ENCODE measurements at regions not wholly inside any gene's neighbourhood (a gene's known extent, or its start where the extent isn't known, plus 50 kb on each side); places are given as distances from the start of the nearest gene placed in this dataset.
A peak's percentile ranks its signal among the peaks of the same experiment; 100 is the strongest.

GRCh38 chr12:93977081-93977480 is 171.3 kb upstream of the PLXNC1 start:
- Histone ChIP-seq H3K27ac (no peak overlapping the region), H3K27me3 (no peaks in the 10 kb centered on the region), H3K4me2 (no peak overlapping the region), H3K4me3 (no peak overlapping the region), H3K4me1 (ENCODE audit: insufficient read depth) (no peaks in the 10 kb centered on the region), H2AFZ (no peak overlapping the region), H3K36me3 (replicated peaks; ENCODE audit: insufficient read depth, low read depth) (no peaks in the 10 kb centered on the region), H3K9me2 (replicated peaks; ENCODE audit: insufficient read depth) (no peaks in the 10 kb centered on the region), H3K9me3 (ENCODE audit: low read depth) (no peaks in the 10 kb centered on the region), H3K79me2 (no peaks in the 10 kb centered on the region), H4K20me1 (ENCODE audit: insufficient read depth, poor library complexity, severe bottlenecking) (no peaks in the 10 kb centered on the region)
- TF ChIP-seq EZH2 (IDR thresholded peaks at IDR 0.05; ENCODE audit: borderline replicate concordance) (no peak), EZH2phosphoT487 (IDR thresholded peaks at IDR 0.05; ENCODE audit: low read depth, severe bottlenecking, unreplicated experiment) (no peak), CTCF (IDR thresholded peaks at IDR 0.05; ENCODE audit: poor library complexity) (no peak)
- WGBS (ENCODE audit: low lambda C conversion rate, missing lambda C conversion rate): 73% methylated on average over 3 of the region's 3 CpGs
- no peak for DNase-seq (ENCODE audit: low spot score)

GRCh38 chr12:93978553-93978952 is 169.8 kb upstream of the PLXNC1 start:
- H3K27ac ChIP-seq: peak overlapping the region; percentile 40
- peaks cover 2% of the 10 kb centered on the region for H3K4me1 ChIP-seq (ENCODE audit: insufficient read depth)
- no peaks in the 10 kb centered on the region for H3K79me2 ChIP-seq
- no peaks in the 10 kb centered on the region for H4K20me1 ChIP-seq (ENCODE audit: insufficient read depth, poor library complexity, severe bottlenecking)
- H3K27me3 ChIP-seq: no peaks in the 10 kb centered on the region
- H3K9me3 ChIP-seq (ENCODE audit: low read depth): no peaks in the 10 kb centered on the region
- H2AFZ ChIP-seq: no peak overlapping the region
- TF ChIP-seq EZH2 (IDR thresholded peaks at IDR 0.05; ENCODE audit: borderline replicate concordance): no peak
- no peak for TF ChIP-seq CTCF (IDR thresholded peaks at IDR 0.05; ENCODE audit: poor library complexity)
- no peak for TF ChIP-seq EZH2phosphoT487 (IDR thresholded peaks at IDR 0.05; ENCODE audit: low read depth, severe bottlenecking, unreplicated experiment)
- WGBS (ENCODE audit: low lambda C conversion rate, missing lambda C conversion rate): 83% methylated on average over 1 of the region's 1 CpG
- H3K4me2 ChIP-seq: no peak overlapping the region
- peak; percentile 38 for DNase-seq (ENCODE audit: low spot score)
- H3K36me3 ChIP-seq (replicated peaks; ENCODE audit: insufficient read depth, low read depth): no peaks in the 10 kb centered on the region
- H3K9me2 ChIP-seq (replicated peaks; ENCODE audit: insufficient read depth): no peaks in the 10 kb centered on the region
- H3K4me3 ChIP-seq: no peak overlapping the region

- H3K4me1 ChIP-seq (ENCODE audit: insufficient read depth): peaks cover 2% of the 10 kb centered on the region
- no peak overlapping the region for H3K27ac ChIP-seq
- H2AFZ ChIP-seq: no peak overlapping the region
- no peaks in the 10 kb centered on the region for H3K79me2 ChIP-seq
- no peak overlapping the region for H3K4me3 ChIP-seq
- no peaks in the 10 kb centered on the region for H3K9me3 ChIP-seq (ENCODE audit: low read depth)
- H3K9me2 ChIP-seq (replicated peaks; ENCODE audit: insufficient read depth): no peaks in the 10 kb centered on the region
- H3K4me2 ChIP-seq: no peak overlapping the region
- H3K27me3 ChIP-seq: no peaks in the 10 kb centered on the region
- peak; percentile 34 for DNase-seq (ENCODE audit: low spot score)
- TF ChIP-seq CTCF (IDR thresholded peaks at IDR 0.05; ENCODE audit: poor library complexity): peak; percentile 47
- TF ChIP-seq EZH2phosphoT487 (IDR thresholded peaks at IDR 0.05; ENCODE audit: low read depth, severe bottlenecking, unreplicated experiment): no peak
- WGBS (ENCODE audit: low lambda C conversion rate, missing lambda C conversion rate): 63% methylated on average over 2 of the region's 2 CpGs
- no peaks in the 10 kb centered on the region for H4K20me1 ChIP-seq (ENCODE audit: insufficient read depth, poor library complexity, severe bottlenecking)
- H3K36me3 ChIP-seq (replicated peaks; ENCODE audit: insufficient read depth, low read depth): no peaks in the 10 kb centered on the region
These were observed 169.2 kb upstream of the PLXNC1 start for GRCh38 chr12:93979189-93979588.

GRCh38 chr12:93980711-93981110 is 167.7 kb upstream of the PLXNC1 start:
- H3K79me2 ChIP-seq: no peaks in the 10 kb centered on the region
- no peak overlapping the region for H3K27ac ChIP-seq
- DNase-seq (ENCODE audit: low spot score): no peak
- no peak overlapping the region for H3K4me2 ChIP-seq
- no peaks in the 10 kb centered on the region for H3K27me3 ChIP-seq
- no peak overlapping the region for H2AFZ ChIP-seq
- no peaks in the 10 kb centered on the region for H3K9me2 ChIP-seq (replicated peaks; ENCODE audit: insufficient read depth)
- no peaks in the 10 kb centered on the region for H4K20me1 ChIP-seq (ENCODE audit: insufficient read depth, poor library complexity, severe bottlenecking)
- TF ChIP-seq EZH2 (IDR thresholded peaks at IDR 0.05; ENCODE audit: borderline replicate concordance): no peak
- no peak for TF ChIP-seq EZH2phosphoT487 (IDR thresholded peaks at IDR 0.05; ENCODE audit: low read depth, severe bottlenecking, unreplicated experiment)
- no peak for TF ChIP-seq CTCF (IDR thresholded peaks at IDR 0.05; ENCODE audit: poor library complexity)
- H3K9me3 ChIP-seq (ENCODE audit: low read depth): no peaks in the 10 kb centered on the region
- no peak overlapping the region for H3K4me3 ChIP-seq
- 91% methylated on average over 3 of the region's 3 CpGs for WGBS (ENCODE audit: low lambda C conversion rate, missing lambda C conversion rate)
- no peaks in the 10 kb centered on the region for H3K36me3 ChIP-seq (replicated peaks; ENCODE audit: insufficient read depth, low read depth)
- peaks cover 2% of the 10 kb centered on the region for H3K4me1 ChIP-seq (ENCODE audit: insufficient read depth)

Measured in hepatocyte (in vitro differentiated cells).